ENCODE measurements at regions not wholly inside any gene's neighbourhood (a gene's known extent, or its start where the extent isn't known, plus 50 kb on each side); places are given as distances from the start of the nearest gene placed in this dataset.

- in situ Hi-C loops (cut with HindIII; ENCODE audit: low pct_unique_long_range_greater_than_20kb, low sequenced_read_pairs): no loop called here
Observed at GRCh38 chr12:67748743-67749040, 100.1 kb downstream of the DYRK2 start.

GRCh38 chr12:67750513-67751183 is 102.1 kb downstream of the DYRK2 start:
- no peak for TF ChIP-seq JUND (IDR thresholded peaks at IDR 0.05; ENCODE audit: low read depth)
- in situ Hi-C loops (cut with HindIII; ENCODE audit: low pct_unique_long_range_greater_than_20kb, low sequenced_read_pairs): no loop called here
- no peak for DNase-seq (ENCODE audit: low read depth in 1 of 2, low spot score in 1 of 2)

More at GRCh38 chr12:67748743-67749040, 100.1 kb downstream of the DYRK2 start:
- no peak for DNase-seq (ENCODE audit: low read depth in 1 of 2, low spot score in 1 of 2)
- no peak for TF ChIP-seq JUND (IDR thresholded peaks at IDR 0.05; ENCODE audit: low read depth)

- no peak for TF ChIP-seq JUND (IDR thresholded peaks at IDR 0.05; ENCODE audit: low read depth)
- in situ Hi-C loops (cut with HindIII; ENCODE audit: low pct_unique_long_range_greater_than_20kb, low sequenced_read_pairs): no loop called here
Observed at GRCh38 chr12:67751381-67751928, 102.9 kb downstream of the DYRK2 start.

GRCh38 chr12:67752226-67752732 is 103.7 kb downstream of the DYRK2 start:
- DNase-seq (ENCODE audit: low read depth in 1 of 2, low spot score in 1 of 2): no peak
- no peak for TF ChIP-seq JUND (IDR thresholded peaks at IDR 0.05; ENCODE audit: low read depth)

More at GRCh38 chr12:67751381-67751928, 102.9 kb downstream of the DYRK2 start:
- no peak for DNase-seq (ENCODE audit: low read depth in 1 of 2, low spot score in 1 of 2)

GRCh38 chr12:67754933-67755697 is 106.6 kb downstream of the DYRK2 start:
- no peak for DNase-seq (ENCODE audit: low read depth in 1 of 2, low spot score in 1 of 2)
- in situ Hi-C loops (cut with HindIII; ENCODE audit: low pct_unique_long_range_greater_than_20kb, low sequenced_read_pairs): no loop called here
- no peak for TF ChIP-seq JUND (IDR thresholded peaks at IDR 0.05; ENCODE audit: low read depth)

More at GRCh38 chr12:67752226-67752732, 103.7 kb downstream of the DYRK2 start:
- in situ Hi-C loops (cut with HindIII; ENCODE audit: low pct_unique_long_range_greater_than_20kb, low sequenced_read_pairs): no loop called here

GRCh38 chr12:67757651-67758050 is 109.1 kb downstream of the DYRK2 start:
- no peak for TF ChIP-seq JUND (IDR thresholded peaks at IDR 0.05; ENCODE audit: low read depth)
- in situ Hi-C loops (cut with HindIII; ENCODE audit: low pct_unique_long_range_greater_than_20kb, low sequenced_read_pairs): no loop called here
- no peak for DNase-seq (ENCODE audit: low read depth in 1 of 2, low spot score in 1 of 2)

- no peak for TF ChIP-seq JUND (IDR thresholded peaks at IDR 0.05; ENCODE audit: low read depth)
- no peak for DNase-seq (ENCODE audit: low read depth in 1 of 2, low spot score in 1 of 2)
Observed at GRCh38 chr12:67758119-67758518, 109.6 kb downstream of the DYRK2 start.

GRCh38 chr12:67758521-67758920 is 110.0 kb downstream of the DYRK2 start:
- in situ Hi-C loops (cut with HindIII; ENCODE audit: low pct_unique_long_range_greater_than_20kb, low sequenced_read_pairs): no loop called here
- DNase-seq (ENCODE audit: low read depth in 1 of 2, low spot score in 1 of 2): no peak
- no peak for TF ChIP-seq JUND (IDR thresholded peaks at IDR 0.05; ENCODE audit: low read depth)

More at GRCh38 chr12:67758119-67758518, 109.6 kb downstream of the DYRK2 start:
- in situ Hi-C loops (cut with HindIII; ENCODE audit: low pct_unique_long_range_greater_than_20kb, low sequenced_read_pairs): no loop called here

- in situ Hi-C loops (cut with HindIII; ENCODE audit: low pct_unique_long_range_greater_than_20kb, low sequenced_read_pairs): no loop called here
- no peak for TF ChIP-seq JUND (IDR thresholded peaks at IDR 0.05; ENCODE audit: low read depth)
- no peak for DNase-seq (ENCODE audit: low read depth in 1 of 2, low spot score in 1 of 2)
Observed at GRCh38 chr12:67759829-67760228, 111.3 kb downstream of the DYRK2 start.

- in situ Hi-C loops (cut with HindIII; ENCODE audit: low pct_unique_long_range_greater_than_20kb, low sequenced_read_pairs): no loop called here
- DNase-seq (ENCODE audit: low read depth in 1 of 2, low spot score in 1 of 2): no peak
- TF ChIP-seq JUND (IDR thresholded peaks at IDR 0.05; ENCODE audit: low read depth): no peak
Observed at GRCh38 chr12:67760586-67761275, 112.2 kb downstream of the DYRK2 start.

- in situ Hi-C loops (cut with HindIII; ENCODE audit: low pct_unique_long_range_greater_than_20kb, low sequenced_read_pairs): no loop called here
Observed at GRCh38 chr12:67761566-67761965, 113.0 kb downstream of the DYRK2 start.

GRCh38 chr12:67764055-67764454 is 115.5 kb downstream of the DYRK2 start:
- no peak for TF ChIP-seq JUND (IDR thresholded peaks at IDR 0.05; ENCODE audit: low read depth)
- DNase-seq (ENCODE audit: low read depth in 1 of 2, low spot score in 1 of 2): no peak
- in situ Hi-C loops (cut with HindIII; ENCODE audit: low pct_unique_long_range_greater_than_20kb, low sequenced_read_pairs): no loop called here

More at GRCh38 chr12:67761566-67761965, 113.0 kb downstream of the DYRK2 start:
- no peak for TF ChIP-seq JUND (IDR thresholded peaks at IDR 0.05; ENCODE audit: low read depth)
- no peak for DNase-seq (ENCODE audit: low read depth in 1 of 2, low spot score in 1 of 2)
